Stimulated activated memory B cell treated with anti-CD40 and anti-IgM and Interleukin-4, amounts not matched to agents 10 μg/mL and 1 μg/mL and 100 μg/mL, for 72 hours (primary cell): ENCODE measurements at regions not wholly inside any gene's neighbourhood (a gene's known extent, or its start where the extent isn't known, plus 50 kb on each side); places are given as distances from the start of the nearest gene placed in this dataset.
"Not testable (repeated sequence)": the region's sequence is repeated elsewhere in the genome, so short reads cannot be mapped to it uniquely, and the experiment has no call there.

Experiments used
- ATAC-seq: fragments of 150-1000 bp; cut with Tn5 transposase; 2 replicates; pipeline ENCODE4 v1.10.0; 2021
- H3K27ac Mint-ChIP-seq: one replicate; pipeline ENCODE4 v1.8.0; 2022; ENCODE audit warnings: mild to moderate bottlenecking, mixed read lengths
- H3K27me3 Mint-ChIP-seq: one replicate; pipeline ENCODE4 v1.8.0; 2022; ENCODE audit warnings: mixed read lengths
- H3K36me3 Mint-ChIP-seq: one replicate; pipeline ENCODE4 v1.8.0; 2022; ENCODE audit warnings: mixed read lengths
- H3K4me1 Mint-ChIP-seq: one replicate; pipeline ENCODE4 v1.8.0; 2022; ENCODE audit warnings: mixed read lengths
- H3K4me3 Mint-ChIP-seq: one replicate; pipeline ENCODE4 v1.8.0; 2022; ENCODE audit warnings: mild to moderate bottlenecking, moderate library complexity, mixed read lengths
- H3K9me3 Mint-ChIP-seq: one replicate; pipeline ENCODE4 v1.8.0; 2022; ENCODE audit warnings: mixed read lengths

GRCh38 chr4:128646893-128647292, 162.6 kb upstream of the JADE1 start:
- H3K4me1 Mint-ChIP-seq, H3K27ac Mint-ChIP-seq, H3K27me3 Mint-ChIP-seq, H3K4me3 Mint-ChIP-seq, ATAC-seq, H3K9me3 Mint-ChIP-seq, H3K36me3 Mint-ChIP-seq: not testable (repeated sequence)

DNA sequence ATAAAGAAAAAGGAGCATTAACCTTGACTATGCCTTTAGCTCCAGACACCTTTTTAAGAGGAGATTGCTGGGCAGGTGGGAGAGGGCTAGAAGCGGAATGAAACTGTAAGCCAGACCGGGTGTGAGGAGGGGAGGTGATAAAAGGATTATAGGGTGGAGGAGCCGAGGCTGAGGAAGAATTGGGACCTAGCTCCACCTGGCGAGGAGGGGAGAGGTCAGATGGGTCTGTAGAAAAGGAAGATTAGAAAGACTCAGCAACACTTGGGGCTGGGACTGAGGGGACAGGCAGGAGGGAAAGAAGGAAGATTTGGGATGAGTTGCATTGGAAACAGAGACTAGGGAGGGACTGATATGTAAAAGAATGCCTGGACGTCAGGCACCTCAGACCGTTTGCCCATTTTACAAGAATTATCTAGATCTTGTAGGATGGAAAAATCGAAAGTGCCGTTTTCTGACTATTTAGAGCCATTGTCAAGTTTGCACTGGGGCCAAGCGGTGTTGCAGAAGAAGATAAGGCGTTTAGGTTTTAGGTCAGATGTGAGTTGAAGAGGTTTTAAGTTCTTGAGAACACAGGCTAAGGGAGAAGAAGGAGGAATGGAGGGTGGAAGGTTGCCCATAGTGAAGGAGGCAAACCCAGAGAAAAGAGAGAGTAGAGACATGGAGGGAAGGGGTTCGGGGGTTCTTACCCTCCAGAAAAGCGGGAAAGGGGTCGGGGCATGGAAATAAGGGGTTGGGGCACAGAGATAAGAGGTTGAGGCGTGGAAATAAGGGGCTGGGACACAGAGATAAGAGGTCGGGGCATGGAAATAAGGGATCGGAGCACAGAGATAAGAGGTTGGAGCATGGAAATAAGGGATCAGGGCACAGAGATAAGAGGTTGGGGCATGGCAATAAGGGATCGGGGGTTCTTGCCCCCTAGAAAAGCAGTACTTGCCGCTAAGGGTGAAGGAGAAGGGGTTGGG, 164.5 kb upstream of the JADE1 start:
- H3K4me3 Mint-ChIP-seq, ATAC-seq, H3K27ac Mint-ChIP-seq, H3K9me3 Mint-ChIP-seq, H3K4me1 Mint-ChIP-seq, H3K27me3 Mint-ChIP-seq, H3K36me3 Mint-ChIP-seq: not testable (repeated sequence)

DNA sequence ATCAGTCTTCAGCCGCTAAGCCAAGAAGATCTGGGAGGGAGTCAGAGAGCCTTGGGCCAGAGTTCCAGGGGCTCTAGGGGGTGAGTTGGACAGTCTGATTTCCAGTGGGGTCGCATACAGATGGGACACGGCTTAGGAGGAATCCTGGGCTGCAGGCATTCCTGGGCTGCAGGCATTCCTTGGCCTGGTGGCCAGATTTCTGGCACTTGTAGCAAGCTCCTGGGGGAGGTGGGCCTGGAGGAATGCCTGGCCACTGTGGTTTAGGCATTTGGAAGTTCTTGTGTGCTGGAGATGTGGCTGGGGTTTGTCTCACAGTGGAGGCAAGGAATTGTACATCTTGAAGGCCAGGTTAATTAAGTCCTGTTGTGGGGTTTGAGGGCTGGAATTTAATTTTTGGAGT, 165.4 kb upstream of the JADE1 start:
- not testable (repeated sequence) for H3K36me3 Mint-ChIP-seq, H3K27ac Mint-ChIP-seq, ATAC-seq, H3K4me3 Mint-ChIP-seq, H3K27me3 Mint-ChIP-seq, H3K4me1 Mint-ChIP-seq, H3K9me3 Mint-ChIP-seq

DNA sequence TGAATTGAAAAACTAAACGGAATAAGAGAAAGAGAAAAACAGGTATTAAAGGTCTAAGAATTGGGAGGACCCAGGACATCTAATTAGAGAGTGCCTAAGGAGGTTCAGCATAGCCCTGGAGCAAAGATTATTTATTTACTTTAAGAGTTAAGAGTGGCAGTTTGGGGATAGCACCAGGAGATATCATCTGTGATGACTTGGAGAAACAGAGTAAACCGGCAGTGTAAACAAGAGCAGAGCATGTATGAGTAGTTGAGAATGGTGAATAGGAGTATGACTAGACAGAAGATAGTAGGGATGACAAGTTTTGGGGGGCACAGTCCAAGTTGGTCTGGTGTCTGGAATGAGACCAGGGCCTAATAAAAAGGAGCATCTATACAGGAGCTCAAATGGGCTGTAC, 167.9 kb upstream of the JADE1 start:
- not testable (repeated sequence) for H3K36me3 Mint-ChIP-seq, H3K9me3 Mint-ChIP-seq, H3K4me1 Mint-ChIP-seq, H3K27ac Mint-ChIP-seq, ATAC-seq, H3K4me3 Mint-ChIP-seq, H3K27me3 Mint-ChIP-seq

GRCh38 chr4:128639541-128640270, 169.8 kb upstream of the JADE1 start:
- H3K36me3 Mint-ChIP-seq = no peaks in the 10 kb centered on the region
- no peak overlapping the region for H3K27ac Mint-ChIP-seq
- no peaks in the 10 kb centered on the region for H3K9me3 Mint-ChIP-seq
- no peak overlapping the region for H3K4me3 Mint-ChIP-seq
- no peaks in the 10 kb centered on the region for H3K4me1 Mint-ChIP-seq
- H3K27me3 Mint-ChIP-seq = no peaks in the 10 kb centered on the region
- ATAC-seq = no peak

GRCh38 chr4:128636906-128637305, 172.6 kb upstream of the JADE1 start:
- H3K36me3 Mint-ChIP-seq = no peaks in the 10 kb centered on the region
- H3K27ac Mint-ChIP-seq = no peak overlapping the region
- H3K27me3 Mint-ChIP-seq = no peaks in the 10 kb centered on the region
- no peaks in the 10 kb centered on the region for H3K4me1 Mint-ChIP-seq
- ATAC-seq = no peak
- no peaks in the 10 kb centered on the region for H3K9me3 Mint-ChIP-seq
- no peak overlapping the region for H3K4me3 Mint-ChIP-seq

GRCh38 chr4:128635955-128636560, 173.4 kb upstream of the JADE1 start:
- no peak for ATAC-seq
- Mint-ChIP-seq H3K4me1 (no peaks in the 10 kb centered on the region), H3K27me3 (no peaks in the 10 kb centered on the region), H3K4me3 (no peak overlapping the region), H3K36me3 (no peaks in the 10 kb centered on the region), H3K9me3 (no peaks in the 10 kb centered on the region), H3K27ac (no peak overlapping the region)

DNA sequence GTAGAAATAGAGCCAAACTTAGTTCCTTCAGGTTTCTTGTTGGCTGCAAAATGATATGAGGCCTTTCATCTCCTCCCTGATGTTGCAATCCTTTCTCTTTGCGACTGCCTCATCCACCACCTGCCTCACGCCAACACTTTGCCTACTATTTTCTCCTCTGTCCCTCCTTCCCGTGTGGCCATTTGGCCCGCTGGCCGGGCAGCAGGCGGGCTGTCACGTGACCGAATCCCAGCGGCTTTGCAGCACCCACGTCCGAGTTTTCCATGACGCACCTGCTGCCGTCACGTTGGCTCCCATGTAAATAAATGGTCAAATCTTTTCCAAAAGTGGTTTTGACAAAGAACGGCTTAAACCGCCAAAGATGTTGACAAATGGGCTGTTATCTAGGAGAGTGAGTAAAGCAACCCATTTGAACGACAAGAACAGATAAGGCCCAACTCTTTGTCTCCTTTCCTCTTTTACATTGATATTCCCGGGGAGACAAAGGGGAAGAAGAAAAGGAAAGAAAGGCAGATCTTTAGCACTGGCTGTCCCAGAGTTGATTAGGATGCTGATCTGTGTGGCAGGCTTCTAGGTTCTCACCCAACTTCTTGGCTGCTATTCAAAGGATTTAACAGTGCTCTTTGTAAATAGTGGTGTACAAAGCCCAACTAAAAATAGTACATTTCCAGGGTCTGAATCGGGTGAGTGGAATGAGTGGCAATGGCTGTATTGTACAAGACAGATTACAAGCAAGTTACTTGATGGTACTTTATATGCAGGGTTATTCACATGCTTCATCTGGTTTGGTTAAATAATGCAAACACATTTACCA, 174.2 kb upstream of the JADE1 start:
- ATAC-seq = no peak
- no peaks in the 10 kb centered on the region for H3K9me3 Mint-ChIP-seq
- H3K4me3 Mint-ChIP-seq = no peak overlapping the region
- no peak overlapping the region for H3K27ac Mint-ChIP-seq
- H3K27me3 Mint-ChIP-seq = no peaks in the 10 kb centered on the region
- H3K36me3 Mint-ChIP-seq = no peaks in the 10 kb centered on the region
- no peaks in the 10 kb centered on the region for H3K4me1 Mint-ChIP-seq

- Mint-ChIP-seq H3K9me3 (no peaks in the 10 kb centered on the region), H3K27me3 (no peaks in the 10 kb centered on the region), H3K36me3 (no peaks in the 10 kb centered on the region), H3K4me3 (no peak overlapping the region), H3K27ac (no peak overlapping the region), H3K4me1 (no peaks in the 10 kb centered on the region)
- no peak for ATAC-seq
Measured at GRCh38 chr4:128633067-128633466, 176.4 kb upstream of the JADE1 start.

DNA sequence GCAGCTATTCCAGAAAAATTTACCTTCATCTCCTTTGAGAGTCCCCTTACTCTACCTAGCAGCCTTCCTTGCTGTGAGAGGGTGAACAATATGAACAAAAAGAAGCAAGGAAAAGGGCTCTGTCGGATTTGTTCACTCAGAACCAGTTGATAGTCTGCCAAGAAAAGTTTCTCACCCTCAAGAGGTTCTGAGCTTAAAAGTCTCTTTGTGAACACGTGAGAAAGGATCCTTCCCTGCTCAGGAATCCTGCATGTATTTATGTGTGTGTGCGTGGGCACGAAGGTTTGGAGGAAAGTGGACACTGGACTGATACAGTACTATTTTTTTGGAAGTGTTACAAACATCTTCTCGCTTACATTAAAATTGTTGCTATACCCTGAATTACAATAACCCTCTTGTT, 178.6 kb upstream of the JADE1 start:
- Mint-ChIP-seq H3K4me3 (no peak overlapping the region), H3K9me3 (no peaks in the 10 kb centered on the region), H3K36me3 (no peaks in the 10 kb centered on the region), H3K27me3 (no peaks in the 10 kb centered on the region), H3K4me1 (no peaks in the 10 kb centered on the region), H3K27ac (no peak overlapping the region)
- ATAC-seq = no peak

DNA sequence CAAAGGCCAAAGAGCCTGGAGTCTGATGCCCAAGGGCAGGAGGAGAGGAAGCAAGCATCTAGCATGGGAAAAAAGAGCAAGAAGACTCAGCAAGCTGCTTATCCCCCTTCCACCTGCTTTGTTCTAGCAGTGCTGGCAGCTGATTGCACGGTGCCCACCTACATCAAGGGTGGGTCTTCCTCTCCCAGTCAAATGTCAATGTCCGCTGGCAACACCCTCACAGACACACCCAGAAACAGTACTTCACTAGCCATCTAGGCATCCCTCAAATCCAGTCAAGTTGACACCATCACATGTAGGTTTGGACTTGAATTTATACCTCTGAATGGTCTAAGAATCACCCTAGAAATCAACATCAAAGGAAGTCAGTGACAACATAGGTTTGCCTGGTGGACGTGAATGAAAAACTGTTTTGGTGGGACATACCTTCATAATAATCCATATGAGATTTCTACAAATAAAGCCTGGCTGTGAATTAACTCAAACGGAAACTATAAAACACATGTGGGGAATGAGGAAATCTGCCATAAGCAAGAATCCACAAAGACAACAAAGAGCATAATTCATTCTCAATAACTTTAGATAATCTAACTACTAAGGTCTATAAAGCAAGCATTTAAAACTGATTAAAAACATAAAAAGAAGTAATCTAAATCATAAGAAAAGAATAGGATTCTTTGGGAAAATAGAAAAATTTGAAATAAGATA, 185.8 kb upstream of the JADE1 start:
- H3K9me3 Mint-ChIP-seq = peaks cover 12% of the 10 kb centered on the region
- no peaks in the 10 kb centered on the region for H3K4me1 Mint-ChIP-seq
- H3K4me3 Mint-ChIP-seq = no peak overlapping the region
- H3K27me3 Mint-ChIP-seq = no peaks in the 10 kb centered on the region
- no peak for ATAC-seq
- H3K36me3 Mint-ChIP-seq = no peaks in the 10 kb centered on the region
- no peak overlapping the region for H3K27ac Mint-ChIP-seq

GRCh38 chr4:128620279-128620965, 189.1 kb upstream of the JADE1 start:
- peaks cover 12% of the 10 kb centered on the region for H3K9me3 Mint-ChIP-seq
- H3K4me3 Mint-ChIP-seq, H3K27ac Mint-ChIP-seq, H3K4me1 Mint-ChIP-seq, ATAC-seq, H3K36me3 Mint-ChIP-seq: not testable (repeated sequence)
- peaks cover 14% of the 10 kb centered on the region for H3K27me3 Mint-ChIP-seq

DNA sequence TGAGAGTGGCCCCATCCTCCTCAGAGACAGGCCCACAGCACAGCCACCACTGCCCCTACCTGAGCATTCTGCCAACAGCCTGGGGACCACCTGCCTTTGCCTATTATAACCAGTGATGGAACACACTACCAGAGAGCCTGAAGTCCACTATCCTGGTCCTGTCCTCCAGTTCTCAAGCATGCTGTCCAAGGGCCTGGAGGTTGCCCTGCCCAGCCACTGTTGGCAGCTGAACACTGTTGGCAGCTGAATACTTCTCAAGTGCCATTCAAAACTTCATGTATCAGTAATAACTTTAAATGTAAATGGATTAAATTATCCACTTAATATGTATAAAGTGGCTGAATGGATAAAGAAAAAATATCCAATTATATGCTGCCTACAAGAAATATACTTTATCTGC, 194.3 kb upstream of the JADE1 start:
- no peak for ATAC-seq
- Mint-ChIP-seq H3K27ac (no peak overlapping the region), H3K4me1 (no peaks in the 10 kb centered on the region), H3K9me3 (peaks cover 10% of the 10 kb centered on the region), H3K27me3 (peaks cover 31% of the 10 kb centered on the region), H3K36me3 (no peaks in the 10 kb centered on the region), H3K4me3 (no peak overlapping the region)

DNA sequence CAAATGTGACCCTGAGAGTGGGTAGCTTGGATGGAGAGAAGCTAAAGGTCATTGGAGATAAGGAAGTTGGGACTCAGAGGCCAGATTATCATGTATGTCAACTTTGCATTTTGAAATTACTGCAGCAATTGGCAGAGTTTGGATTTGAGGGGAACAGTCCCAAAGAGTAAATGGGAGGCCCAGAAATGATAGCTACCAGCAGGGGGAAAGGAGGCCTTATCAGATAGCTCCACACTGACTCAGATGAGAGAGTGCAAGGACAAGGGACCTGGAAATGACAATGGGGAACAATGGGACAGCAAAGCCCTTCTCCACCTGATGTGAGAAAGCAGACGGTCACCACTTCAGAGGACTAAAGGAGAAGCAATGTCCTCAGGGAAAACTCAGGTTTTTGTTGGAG, 201.5 kb upstream of the JADE1 start:
- Mint-ChIP-seq H3K4me3 (no peak overlapping the region), H3K9me3 (no peaks in the 10 kb centered on the region), H3K27me3 (peaks cover 23% of the 10 kb centered on the region)

More for the DNA sequence above, 201.5 kb upstream of the JADE1 start:
- no peak for ATAC-seq
- Mint-ChIP-seq H3K36me3 (no peaks in the 10 kb centered on the region), H3K27ac (no peak overlapping the region), H3K4me1 (no peaks in the 10 kb centered on the region)
